ENCODE measurements at regions not wholly inside any gene's neighbourhood (a gene's known extent, or its start where the extent isn't known, plus 50 kb on each side); places are given as distances from the start of the nearest gene placed in this dataset.

GRCh38 chr19:31214086-31214485 is 135.2 kb downstream of the TSHZ3 start:
- H4K20me1 ChIP-seq (ENCODE audit: low read depth) = no peaks in the 10 kb centered on the region
- no peak overlapping the region for H3K27ac Mint-ChIP-seq
- no peaks in the 10 kb centered on the region for H3K36me3 ChIP-seq
- H3K36me3 Mint-ChIP-seq = no peaks in the 10 kb centered on the region
- no peak overlapping the region for H3K27ac ChIP-seq
- H3K4me3 ChIP-seq = no peak overlapping the region
- H3K27me3 Mint-ChIP-seq (ENCODE audit: insufficient read depth, low read depth) = peaks cover 2% of the 10 kb centered on the region
- TF ChIP-seq EZH2 (IDR thresholded peaks at IDR 0.05) (no peak), CTCF (IDR thresholded peaks at IDR 0.05) (no peak)
- H3K27me3 ChIP-seq = no peaks in the 10 kb centered on the region
- H2AFZ ChIP-seq (replicated peaks) = no peak overlapping the region
- no peaks in the 10 kb centered on the region for H3F3A ChIP-seq (ENCODE audit: low read depth)
- H3K9ac ChIP-seq = no peak overlapping the region
- no peak for DNase-seq (ENCODE audit: low spot score)
- no peaks in the 10 kb centered on the region for H3K79me2 ChIP-seq (ENCODE audit: low read depth)
- no peaks in the 10 kb centered on the region for H3K4me1 Mint-ChIP-seq
- no peak overlapping the region for H3K4me2 ChIP-seq
- H3K9me3 ChIP-seq (ENCODE audit: low read depth) = no peaks in the 10 kb centered on the region
- no peaks in the 10 kb centered on the region for H3K9me3 Mint-ChIP-seq
- no peak overlapping the region for H3K4me3 Mint-ChIP-seq
- H3K4me1 ChIP-seq = no peaks in the 10 kb centered on the region

DNA sequence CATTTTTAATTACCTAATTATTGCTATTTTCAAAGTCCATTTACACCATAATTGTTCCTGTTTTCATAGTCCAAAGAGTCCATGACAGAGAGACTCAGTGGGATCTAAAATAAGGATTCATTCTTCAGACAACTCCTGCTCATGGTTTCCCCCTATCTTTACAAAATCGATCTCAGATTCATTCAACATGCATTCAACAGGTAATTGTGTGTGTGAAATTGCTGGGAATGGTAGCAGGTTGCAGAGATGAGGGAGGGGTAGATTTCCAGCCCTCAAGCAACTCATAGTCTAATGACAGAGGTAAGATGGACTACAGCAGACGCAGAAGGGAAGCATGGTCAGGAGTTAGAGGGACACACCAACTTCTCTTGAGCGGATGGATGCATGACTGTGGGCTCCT is 138.1 kb downstream of the TSHZ3 start:
- H3K27ac Mint-ChIP-seq = no peak overlapping the region

DNA sequence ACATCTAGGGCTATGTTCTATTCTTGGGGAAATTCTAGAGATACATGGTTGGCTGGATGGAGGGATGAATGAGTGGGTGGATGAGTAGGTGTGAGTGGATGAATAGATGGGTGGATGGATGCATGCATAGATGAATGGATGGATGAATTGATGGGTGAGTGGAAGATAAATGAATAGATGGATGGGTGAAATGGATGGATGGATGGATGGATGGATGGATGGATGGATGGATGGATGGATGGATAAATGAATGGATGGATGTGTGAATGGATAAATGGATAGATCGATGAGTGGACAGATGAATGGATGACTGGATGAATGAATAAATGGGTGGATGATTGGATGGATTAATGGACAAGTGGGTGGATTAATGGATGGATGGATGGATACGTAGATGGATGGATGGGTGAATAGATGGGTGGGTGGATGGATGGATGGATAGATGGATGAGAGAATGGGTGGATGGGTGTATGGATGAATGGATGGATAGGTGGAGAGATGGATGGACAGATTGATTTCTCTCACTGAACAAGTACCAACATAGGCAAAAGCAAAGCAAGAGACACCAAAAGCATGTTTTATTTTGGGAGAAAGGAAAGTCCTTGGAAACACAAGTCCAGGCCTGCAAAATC is 143.2 kb downstream of the TSHZ3 start:
- Histone ChIP-seq H3K27ac (no peak overlapping the region), H3K27me3 (peaks cover 3% of the 10 kb centered on the region), H2AFZ (replicated peaks) (no peak overlapping the region), H3K36me3 (no peaks in the 10 kb centered on the region), H3K79me2 (ENCODE audit: low read depth) (no peaks in the 10 kb centered on the region), H4K20me1 (ENCODE audit: low read depth) (no peaks in the 10 kb centered on the region), H3K9ac (no peak overlapping the region), H3K4me1 (no peaks in the 10 kb centered on the region), H3F3A (ENCODE audit: low read depth) (no peaks in the 10 kb centered on the region), H3K4me3 (no peak overlapping the region), H3K9me3 (ENCODE audit: low read depth) (no peaks in the 10 kb centered on the region), H3K4me2 (no peak overlapping the region)
- no peaks in the 10 kb centered on the region for H3K4me1 Mint-ChIP-seq
- H3K27ac Mint-ChIP-seq = no peak overlapping the region
- H3K9me3 Mint-ChIP-seq = no peaks in the 10 kb centered on the region
- H3K4me3 Mint-ChIP-seq = no peak overlapping the region
- no peak for DNase-seq (ENCODE audit: low spot score)
- H3K36me3 Mint-ChIP-seq = no peaks in the 10 kb centered on the region
- no peak for TF ChIP-seq EZH2 (IDR thresholded peaks at IDR 0.05)
- TF ChIP-seq CTCF (IDR thresholded peaks at IDR 0.05) = no peak
- no peak for TF ChIP-seq EZH2phosphoT487 (IDR thresholded peaks at IDR 0.05)
- H3K27me3 Mint-ChIP-seq (ENCODE audit: insufficient read depth, low read depth) = peaks cover 5% of the 10 kb centered on the region

More for the DNA sequence above, 138.1 kb downstream of the TSHZ3 start:
- Histone ChIP-seq H3K4me1 (no peaks in the 10 kb centered on the region), H3K79me2 (ENCODE audit: low read depth) (no peaks in the 10 kb centered on the region), H2AFZ (replicated peaks) (no peak overlapping the region), H3F3A (ENCODE audit: low read depth) (no peaks in the 10 kb centered on the region), H3K9me3 (ENCODE audit: low read depth) (no peaks in the 10 kb centered on the region), H4K20me1 (ENCODE audit: low read depth) (no peaks in the 10 kb centered on the region), H3K9ac (no peak overlapping the region), H3K4me3 (no peak overlapping the region), H3K4me2 (no peak overlapping the region), H3K36me3 (no peaks in the 10 kb centered on the region), H3K27ac (no peak overlapping the region), H3K27me3 (no peaks in the 10 kb centered on the region)
- Mint-ChIP-seq H3K9me3 (no peaks in the 10 kb centered on the region), H3K27me3 (ENCODE audit: insufficient read depth, low read depth) (peaks cover 2% of the 10 kb centered on the region), H3K36me3 (no peaks in the 10 kb centered on the region), H3K4me1 (no peaks in the 10 kb centered on the region), H3K4me3 (no peak overlapping the region)
- DNase-seq (ENCODE audit: low spot score) = no peak
- TF ChIP-seq EZH2 (IDR thresholded peaks at IDR 0.05) (no peak), EZH2phosphoT487 (IDR thresholded peaks at IDR 0.05) (no peak), CTCF (IDR thresholded peaks at IDR 0.05) (no peak)

Data from neural progenitor cell (in vitro differentiated cells).